ENCODE measurements at regions not wholly inside any gene's neighbourhood (a gene's known extent, or its start where the extent isn't known, plus 50 kb on each side); places are given as distances from the start of the nearest gene placed in this dataset.

- TF ChIP-seq POLR2AphosphoS5 (IDR thresholded peaks at IDR 0.05): no peak
- no peak for TF ChIP-seq POLR2A (IDR thresholded peaks at IDR 0.05)
- TF ChIP-seq CTCF (IDR thresholded peaks at IDR 0.05): no peak
Measured at GRCh38 chr5:14039576-14039975, 95.1 kb upstream of the DNAH5 start.
